GM10248 (cell line): ENCODE measurements at regions not wholly inside any gene's neighbourhood (a gene's known extent, or its start where the extent isn't known, plus 50 kb on each side); places are given as distances from the start of the nearest gene placed in this dataset.

Source experiments
- CTCF ChIA-PET: fragments of 300-600 bp; sonication (Branson Sonifier 250); formaldehyde crosslinking; extraction: SDS; loops from one replicate; lab custom pipeline; 2021; ENCODE audit warnings: antibody characterized with exemption; lab: Yijun Ruan, JAX
- POLR2A ChIA-PET: fragments of 350-650 bp; sonication (Branson Sonifier 250); formaldehyde crosslinking; extraction: SDS; loops from one replicate; lab custom pipeline; 2020; ENCODE audit warnings: antibody characterized with exemption; lab: Yijun Ruan, JAX
- DNase-seq: peaks from one replicate; pipeline ENCODE4 v3.0.0; 2012; ENCODE audit errors: extremely low spot score
- TF ChIP-seq, protein P1 (sequence below): IDR thresholded peaks from 2 replicates; pipeline ENCODE4 v1.5.1; 2012; ENCODE audit warnings: mild to moderate bottlenecking, low read depth; ENCODE audit errors: extremely low read depth, missing control alignments, control extremely low read depth

DNA sequence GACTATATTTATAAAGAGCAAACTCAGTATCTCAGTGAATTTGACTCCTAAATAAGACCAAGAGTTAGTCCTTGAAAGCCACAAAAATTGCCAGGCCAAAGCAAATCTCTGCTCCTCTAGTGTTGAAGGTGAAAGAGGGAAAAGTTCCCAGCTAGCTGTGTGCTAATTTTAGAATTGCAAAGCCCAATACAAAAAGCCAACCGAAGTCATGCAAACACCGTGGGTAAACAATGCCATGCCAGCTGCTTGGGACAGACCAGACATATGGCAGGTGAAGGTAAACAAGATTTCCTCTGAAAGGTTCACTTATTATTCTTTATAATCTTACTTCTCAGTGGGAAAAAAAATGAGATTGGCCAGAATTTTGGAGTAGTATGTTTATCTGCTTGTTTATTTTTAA lies 80.5 kb upstream of the LNX1 start:
- ChIA-PET POLR2A (no interaction called here), CTCF (interaction anchor here (0.9 to 2.7 kb wide), 2 partner anchors 10 to 32 kb away, joined by 3 to 12 read pairs; no protein-coding TSS in a partner anchor)
- DNase-seq = no peak
- TF ChIP-seq, protein P1, sequence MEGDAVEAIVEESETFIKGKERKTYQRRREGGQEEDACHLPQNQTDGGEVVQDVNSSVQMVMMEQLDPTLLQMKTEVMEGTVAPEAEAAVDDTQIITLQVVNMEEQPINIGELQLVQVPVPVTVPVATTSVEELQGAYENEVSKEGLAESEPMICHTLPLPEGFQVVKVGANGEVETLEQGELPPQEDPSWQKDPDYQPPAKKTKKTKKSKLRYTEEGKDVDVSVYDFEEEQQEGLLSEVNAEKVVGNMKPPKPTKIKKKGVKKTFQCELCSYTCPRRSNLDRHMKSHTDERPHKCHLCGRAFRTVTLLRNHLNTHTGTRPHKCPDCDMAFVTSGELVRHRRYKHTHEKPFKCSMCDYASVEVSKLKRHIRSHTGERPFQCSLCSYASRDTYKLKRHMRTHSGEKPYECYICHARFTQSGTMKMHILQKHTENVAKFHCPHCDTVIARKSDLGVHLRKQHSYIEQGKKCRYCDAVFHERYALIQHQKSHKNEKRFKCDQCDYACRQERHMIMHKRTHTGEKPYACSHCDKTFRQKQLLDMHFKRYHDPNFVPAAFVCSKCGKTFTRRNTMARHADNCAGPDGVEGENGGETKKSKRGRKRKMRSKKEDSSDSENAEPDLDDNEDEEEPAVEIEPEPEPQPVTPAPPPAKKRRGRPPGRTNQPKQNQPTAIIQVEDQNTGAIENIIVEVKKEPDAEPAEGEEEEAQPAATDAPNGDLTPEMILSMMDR = no peak

DNA sequence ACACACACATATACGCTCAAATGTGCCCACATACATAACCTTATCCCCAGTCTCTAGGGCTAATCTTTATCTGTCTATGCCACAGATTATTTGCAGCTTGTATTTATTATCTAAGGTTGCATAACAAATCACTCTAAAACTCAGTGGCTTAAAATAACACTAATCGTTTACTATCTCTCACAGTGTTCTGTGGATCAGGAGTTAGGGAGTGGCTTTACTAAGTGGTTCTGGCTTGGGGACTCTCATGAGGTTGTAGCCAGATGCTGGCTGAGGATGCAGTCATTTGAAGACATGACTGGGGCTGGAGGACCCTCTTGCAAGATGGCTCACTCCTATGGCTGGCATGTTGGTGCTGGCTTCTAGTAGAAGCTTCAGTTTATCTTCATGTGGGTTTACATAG lies 68.5 kb upstream of the LNX1 start:
- DNase-seq = no peak
- CTCF ChIA-PET = interaction anchor here (1.7 to 3.2 kb wide), 3 partner anchors 11 to 60 kb away, joined by 4 to 12 read pairs (median 6); no protein-coding TSS in a partner anchor
- POLR2A ChIA-PET = no interaction called here
- TF ChIP-seq, protein P1 = no peak

DNA sequence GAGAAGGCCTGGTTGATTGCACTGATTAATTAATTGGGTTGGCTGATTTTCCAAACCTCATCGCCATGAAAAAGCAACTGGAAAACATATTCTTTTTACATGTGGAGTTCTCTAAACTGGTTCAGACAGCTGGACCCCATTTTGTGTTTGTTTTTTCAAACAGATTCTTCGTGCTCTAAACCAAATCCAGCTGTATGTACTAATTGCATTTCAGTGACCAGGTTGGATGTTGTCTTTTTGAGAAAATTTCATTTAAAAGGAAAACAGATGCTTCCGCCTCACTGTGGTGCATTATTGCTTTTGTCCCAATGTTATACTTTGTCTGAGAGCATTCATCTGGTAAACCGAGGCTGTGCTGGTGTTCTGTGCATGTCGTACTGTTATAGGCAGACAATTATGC lies 67.8 kb upstream of the LNX1 start:
- ChIA-PET CTCF (interaction anchor here (1.7 to 2.6 kb wide), 2 partner anchors 25 to 59 kb away, joined by 4 to 6 read pairs; no protein-coding TSS in a partner anchor), POLR2A (no interaction called here)
- no peak for DNase-seq
- TF ChIP-seq, protein P1 = no peak

DNA sequence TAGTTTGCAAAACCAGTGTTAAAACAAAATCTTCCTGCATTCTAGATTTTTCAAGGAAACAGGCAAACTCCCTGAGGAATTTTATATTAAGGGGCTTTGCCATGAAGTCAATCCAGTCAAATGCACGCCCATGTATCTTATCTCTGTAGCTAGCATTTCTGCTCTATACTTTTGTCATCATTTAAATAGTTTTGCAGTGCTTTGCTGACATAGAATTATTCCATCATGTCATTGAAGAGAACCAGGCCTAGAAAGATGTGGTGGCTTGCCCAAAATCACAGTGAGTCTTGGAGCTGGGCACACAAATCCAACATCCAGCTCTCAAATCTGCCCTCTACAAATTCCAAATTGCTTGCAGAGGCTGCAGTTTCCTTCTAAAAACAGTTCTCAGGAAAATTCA lies 66.7 kb upstream of the LNX1 start:
- CTCF ChIA-PET = interaction anchor here (0.7 to 2.3 kb wide), 4 partner anchors 12 to 58 kb away, joined by 3 to 8 read pairs (median 4); no protein-coding TSS in a partner anchor
- TF ChIP-seq, protein P1 = no peak
- POLR2A ChIA-PET = no interaction called here
- DNase-seq = no peak

DNA sequence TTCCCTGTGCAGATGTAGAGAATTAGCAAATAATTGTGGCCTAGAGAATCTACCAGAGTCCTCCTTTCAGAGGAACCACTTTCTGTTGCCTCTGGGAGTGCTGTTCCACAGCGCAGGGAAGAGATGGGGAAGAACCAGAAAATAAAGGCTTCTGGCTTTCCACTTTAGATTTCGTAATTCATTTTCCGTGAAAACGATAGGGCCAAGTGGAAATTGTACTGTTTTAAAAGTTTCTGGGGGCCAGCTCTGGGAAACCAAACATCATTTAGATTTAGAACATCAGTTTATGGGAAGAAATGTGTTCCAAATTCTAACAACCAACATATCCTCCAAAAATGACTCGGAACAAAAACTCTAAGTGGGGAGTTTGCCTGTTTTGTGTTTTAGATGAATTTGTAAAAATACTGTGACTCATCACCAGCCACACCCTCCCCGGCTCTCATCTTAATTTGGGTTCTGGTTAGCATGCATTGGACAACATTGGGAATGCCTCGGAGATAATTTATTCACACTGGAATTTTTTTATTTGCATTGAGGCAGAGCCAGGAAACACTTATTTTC lies 65.2 kb upstream of the LNX1 start:
- DNase-seq = no peak
- ChIA-PET POLR2A (no interaction called here), CTCF (interaction anchor here (0.8 to 2.3 kb wide), 4 partner anchors 11 to 59 kb away, joined by 3 to 8 read pairs (median 4); no protein-coding TSS in a partner anchor)
- TF ChIP-seq, protein P1 = no peak

DNA sequence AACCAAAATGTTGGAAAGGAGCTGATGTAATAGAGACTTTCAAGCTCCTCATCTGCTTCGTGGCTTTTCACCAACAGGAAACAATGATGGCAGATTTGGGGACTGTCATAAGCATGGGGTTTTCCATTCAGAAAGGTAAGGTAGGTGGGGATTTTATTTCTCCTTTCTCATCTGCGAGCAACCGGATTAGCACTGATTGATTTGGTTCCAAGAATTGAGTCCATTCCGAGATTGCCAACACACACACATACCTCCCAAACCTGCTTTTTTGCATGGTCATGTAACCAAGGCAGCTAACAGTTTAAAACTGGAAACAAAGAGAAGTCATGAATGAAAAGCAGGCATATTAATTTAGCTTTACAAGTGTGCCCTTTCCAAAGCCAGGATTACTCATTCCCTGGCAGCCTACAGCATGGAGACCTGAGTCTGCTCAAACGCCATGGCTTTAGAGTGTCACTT lies 63.0 kb upstream of the LNX1 start:
- ChIA-PET POLR2A (no interaction called here), CTCF (interaction anchor here (0.9 to 2.4 kb wide), 11 partner anchors 9 to 137 kb away, joined by 3 to 10 read pairs (median 4); no protein-coding TSS in a partner anchor)
- TF ChIP-seq, protein P1 = no peak
- no peak for DNase-seq
